ENCODE measurements at regions not wholly inside any gene's neighbourhood (a gene's known extent, or its start where the extent isn't known, plus 50 kb on each side); places are given as distances from the start of the nearest gene placed in this dataset.
"Not testable (repeated sequence)": the region's sequence is repeated elsewhere in the genome, so short reads cannot be mapped to it uniquely, and the experiment has no call there.

DNA sequence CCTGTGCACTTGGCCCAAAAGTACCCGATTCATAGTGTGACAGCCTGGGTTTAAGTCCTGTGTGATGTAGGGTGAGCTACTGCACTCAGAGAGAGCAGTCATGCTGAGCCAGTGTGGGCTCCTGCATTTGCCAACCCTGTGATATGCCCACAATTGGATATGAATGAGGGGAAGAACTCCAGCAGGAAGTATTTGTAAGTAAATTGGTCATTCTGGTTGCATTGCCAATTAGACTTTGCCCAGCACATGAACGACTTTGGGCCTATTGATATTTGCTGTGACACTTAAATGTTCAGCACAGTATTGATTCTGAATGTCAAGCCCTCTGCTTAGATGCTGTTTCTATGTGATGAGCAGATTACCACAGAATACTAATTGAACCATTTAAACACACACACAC is 570.9 kb downstream of the PIK3C3 start:
- no peak for DNase-seq (ENCODE audit: low read depth in 4 of 4, low spot score in 3 of 4)

GRCh38 chr18:42527766-42528165 is 572.7 kb downstream of the PIK3C3 start:
- no peak for DNase-seq (ENCODE audit: low read depth in 4 of 4, low spot score in 3 of 4)

- peak in 1 of 4 donors; percentile 41 for DNase-seq (ENCODE audit: low read depth in 4 of 4, low spot score in 3 of 4)
These were observed 575.2 kb downstream of the PIK3C3 start for GRCh38 chr18:42530276-42530675.

GRCh38 chr18:42532119-42532518 is 577.1 kb downstream of the PIK3C3 start:
- DNase-seq (ENCODE audit: low read depth in 4 of 4, low spot score in 3 of 4): no peak

GRCh38 chr18:42533009-42533575 is 578.1 kb downstream of the PIK3C3 start:
- DNase-seq (ENCODE audit: low read depth in 4 of 4, low spot score in 3 of 4): no peak

GRCh38 chr18:42533616-42534015 is 578.6 kb downstream of the PIK3C3 start:
- no peak for DNase-seq (ENCODE audit: low read depth in 4 of 4, low spot score in 3 of 4)

- no peak for DNase-seq (ENCODE audit: low read depth in 4 of 4, low spot score in 3 of 4)
These were observed 579.3 kb downstream of the PIK3C3 start for GRCh38 chr18:42534313-42534712.

DNA sequence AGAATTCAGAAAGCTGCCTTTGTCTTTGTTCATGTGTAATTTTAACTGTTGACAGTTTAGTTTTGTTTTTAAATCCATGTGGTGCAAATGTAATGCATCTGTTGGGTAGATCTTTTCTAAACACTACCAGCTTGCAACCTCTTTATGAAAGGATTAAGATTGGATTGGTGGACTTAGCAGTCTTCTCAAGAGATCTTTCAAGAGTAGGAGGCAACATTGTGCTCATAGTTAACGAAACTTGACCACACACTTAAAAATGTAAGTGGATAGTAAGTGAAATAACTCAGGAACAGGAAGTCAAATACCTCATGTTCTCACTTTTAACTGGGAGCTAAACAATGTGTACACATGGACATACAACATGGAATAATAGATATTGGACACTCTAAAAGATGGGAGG is 579.0 kb downstream of the RIT2 start:
- DNase-seq (ENCODE audit: low read depth in 4 of 4, low spot score in 3 of 4): no peak

GRCh38 chr18:42537291-42537690 is 578.2 kb downstream of the RIT2 start:
- DNase-seq (ENCODE audit: low read depth in 4 of 4, low spot score in 3 of 4): peak in 2 of 4 donors; percentile 33 to 50

GRCh38 chr18:42544901-42545300 is 570.6 kb downstream of the RIT2 start:
- no peak for DNase-seq (ENCODE audit: low read depth in 4 of 4, low spot score in 3 of 4)

DNA sequence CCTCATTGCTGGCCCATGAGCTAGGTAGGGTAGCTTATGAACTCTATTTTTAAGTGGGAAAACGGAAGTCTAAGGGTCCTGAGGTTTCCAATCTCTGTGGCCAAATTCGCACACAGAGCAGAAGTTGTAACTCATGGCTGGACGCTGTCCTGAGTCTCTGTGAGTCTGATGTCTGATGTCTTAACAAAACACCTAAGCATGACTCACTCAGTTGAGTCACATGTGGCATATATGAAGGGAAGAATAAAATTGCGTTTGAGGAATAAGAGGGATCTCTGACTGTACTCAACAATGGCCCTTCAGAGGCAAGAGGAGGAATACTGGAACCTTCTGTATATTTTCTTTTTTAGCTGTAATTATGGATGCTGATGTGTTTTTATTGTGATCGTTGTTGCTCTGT is 569.7 kb downstream of the RIT2 start:
- DNase-seq (ENCODE audit: low read depth in 4 of 4, low spot score in 3 of 4): no peak

DNA sequence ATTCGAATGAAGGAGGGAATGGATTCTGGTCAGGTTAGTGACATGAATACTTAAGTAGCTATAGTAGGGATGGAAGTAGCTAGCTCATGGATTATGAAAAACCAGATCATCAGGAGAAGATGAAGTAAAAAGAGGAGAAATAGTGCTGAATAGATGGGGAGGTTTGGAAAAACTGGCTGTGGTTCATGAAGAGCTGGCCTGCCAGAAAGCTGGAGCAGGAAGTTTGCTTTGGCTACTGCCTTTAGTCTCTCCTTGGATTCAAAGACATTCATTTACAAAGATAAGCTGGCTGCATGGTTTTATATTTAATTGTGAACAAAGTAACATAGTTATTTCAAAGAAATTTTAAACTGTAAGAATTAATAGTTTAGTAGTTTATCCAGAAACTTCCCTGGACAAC is 567.0 kb downstream of the RIT2 start:
- DNase-seq (ENCODE audit: low read depth in 4 of 4, low spot score in 3 of 4): no peak

DNA sequence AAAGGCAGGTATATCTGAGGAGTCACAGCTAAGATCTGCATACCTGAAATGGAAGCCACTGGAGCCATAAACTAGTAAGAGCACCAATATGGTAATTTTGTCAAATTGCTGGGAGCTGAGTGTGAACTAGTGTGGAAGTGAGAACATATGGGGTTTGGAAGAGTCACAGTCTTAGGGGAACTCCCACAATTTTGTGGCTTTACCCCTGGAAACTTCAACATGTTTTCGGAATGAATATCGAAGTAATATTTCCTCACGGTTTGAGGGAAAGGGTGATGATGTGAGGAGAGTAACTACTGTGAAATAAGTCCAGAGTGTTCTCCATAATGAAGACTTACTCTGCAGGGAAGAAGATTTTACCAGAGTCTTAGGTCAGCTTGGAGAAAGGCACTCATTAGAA is 565.9 kb downstream of the RIT2 start:
- no peak for DNase-seq (ENCODE audit: low read depth in 4 of 4, low spot score in 3 of 4)

DNA sequence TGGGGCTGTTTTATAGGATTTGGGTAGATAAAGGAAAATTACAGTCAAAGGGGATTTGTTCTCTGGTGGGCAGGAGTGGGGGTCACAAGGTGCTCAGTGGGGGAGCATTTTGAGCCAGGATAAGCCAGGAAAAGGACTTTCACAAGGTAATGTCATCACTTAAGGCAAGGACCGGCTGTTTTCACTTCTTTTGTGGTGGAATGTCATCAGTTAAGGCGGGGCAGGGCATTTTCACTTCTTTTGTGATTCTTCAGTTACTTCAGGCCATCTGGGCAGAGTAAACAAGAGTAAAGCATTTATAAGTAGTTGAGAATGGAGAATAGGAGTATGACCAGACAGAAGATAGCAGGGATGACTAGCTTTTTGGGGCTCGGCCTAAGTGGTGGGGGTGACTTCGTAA is 562.9 kb downstream of the RIT2 start:
- not testable (repeated sequence) for DNase-seq (ENCODE audit: low read depth in 4 of 4, low spot score in 3 of 4)

- DNase-seq (ENCODE audit: low read depth in 4 of 4, low spot score in 3 of 4): no peak
These were observed 556.3 kb downstream of the RIT2 start for GRCh38 chr18:42559069-42559690.

- no peak for DNase-seq (ENCODE audit: low read depth in 4 of 4, low spot score in 3 of 4)
These were observed 554.0 kb downstream of the RIT2 start for GRCh38 chr18:42561521-42561920.

DNA sequence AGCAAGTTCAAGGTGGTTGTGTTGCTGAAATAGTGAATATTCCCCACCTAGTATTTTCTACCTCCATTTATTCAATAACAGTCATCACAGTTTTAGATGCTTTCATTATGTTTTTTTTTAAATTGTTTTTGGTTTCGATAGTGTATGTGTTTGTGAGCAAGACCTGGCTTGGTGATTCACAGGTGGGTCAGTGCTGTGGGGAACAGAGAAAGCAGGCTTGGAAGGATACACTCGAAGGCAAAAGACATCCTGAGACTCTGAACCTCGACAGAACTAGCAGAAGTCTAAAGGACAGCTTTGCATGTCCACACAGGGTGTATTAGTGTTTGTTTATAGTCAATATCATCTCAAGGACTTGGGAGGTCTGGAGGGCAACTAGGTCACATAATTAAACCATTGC is 551.5 kb downstream of the RIT2 start:
- no peak for DNase-seq (ENCODE audit: low read depth in 4 of 4, low spot score in 3 of 4)

DNA sequence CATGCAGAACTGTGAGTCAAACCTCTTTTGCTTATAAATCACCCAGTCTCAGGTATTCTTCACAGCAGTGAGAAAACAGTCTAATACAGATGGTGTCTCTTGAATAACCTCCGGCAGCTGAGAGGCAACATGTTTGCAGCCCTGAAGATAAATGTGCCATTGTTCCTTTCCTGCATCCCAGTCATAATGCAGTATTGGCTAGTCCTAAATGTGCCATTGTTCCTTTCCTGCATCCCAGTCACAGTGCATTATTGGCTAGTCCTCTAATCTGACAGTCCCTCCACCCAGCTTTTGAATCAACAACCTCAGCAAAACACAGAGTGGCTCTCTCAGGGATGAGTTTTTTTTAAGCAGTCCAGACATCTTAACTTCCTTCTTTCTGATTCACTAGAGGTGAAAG is 550.7 kb downstream of the RIT2 start:
- DNase-seq (ENCODE audit: low read depth in 4 of 4, low spot score in 3 of 4): no peak

DNA sequence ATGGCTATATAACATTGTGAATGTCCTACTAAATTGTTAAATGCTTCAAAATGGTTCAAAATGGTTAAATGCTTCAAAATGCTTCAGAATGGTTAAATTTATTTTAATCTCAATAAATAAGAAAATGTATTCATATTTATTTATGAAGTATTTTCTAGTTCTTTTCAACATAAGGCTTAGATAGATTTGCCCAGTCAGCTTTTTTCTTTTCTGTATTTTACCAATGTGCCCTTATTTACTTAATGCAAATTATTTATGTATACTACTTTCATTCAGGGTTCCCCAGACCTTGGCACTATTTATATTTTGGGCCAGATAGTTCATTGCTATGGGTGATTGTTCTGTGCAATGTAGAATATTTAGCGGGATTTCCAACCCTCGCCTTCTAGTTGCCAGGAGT is 546.7 kb downstream of the RIT2 start:
- no peak for DNase-seq (ENCODE audit: low read depth in 4 of 4, low spot score in 3 of 4)

GRCh38 chr18:42574871-42575270 is 540.6 kb downstream of the RIT2 start:
- DNase-seq (ENCODE audit: low read depth in 4 of 4, low spot score in 3 of 4): no peak

GRCh38 chr18:42576124-42576523 is 539.4 kb downstream of the RIT2 start:
- DNase-seq (ENCODE audit: low read depth in 4 of 4, low spot score in 3 of 4): no peak

DNA sequence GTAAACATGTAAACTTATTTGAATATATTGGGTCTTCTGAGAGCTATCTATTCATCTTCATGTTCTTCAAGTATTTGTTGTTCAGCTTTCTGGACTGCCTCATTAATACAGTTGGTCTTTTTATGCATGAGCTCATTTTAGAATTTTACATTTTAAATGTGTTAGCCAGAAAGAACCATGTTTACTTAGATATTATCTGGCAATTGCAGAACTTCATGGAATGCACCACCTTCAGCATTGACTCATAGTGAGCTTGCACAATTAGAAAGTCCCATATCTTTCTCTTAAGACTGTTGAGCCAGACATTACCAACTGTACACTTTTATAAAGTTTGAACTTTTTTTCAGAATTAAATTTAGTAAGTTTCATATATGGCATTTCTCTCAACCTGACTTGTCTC is 536.7 kb downstream of the RIT2 start:
- DNase-seq (ENCODE audit: low read depth in 4 of 4, low spot score in 3 of 4): no peak

DNA sequence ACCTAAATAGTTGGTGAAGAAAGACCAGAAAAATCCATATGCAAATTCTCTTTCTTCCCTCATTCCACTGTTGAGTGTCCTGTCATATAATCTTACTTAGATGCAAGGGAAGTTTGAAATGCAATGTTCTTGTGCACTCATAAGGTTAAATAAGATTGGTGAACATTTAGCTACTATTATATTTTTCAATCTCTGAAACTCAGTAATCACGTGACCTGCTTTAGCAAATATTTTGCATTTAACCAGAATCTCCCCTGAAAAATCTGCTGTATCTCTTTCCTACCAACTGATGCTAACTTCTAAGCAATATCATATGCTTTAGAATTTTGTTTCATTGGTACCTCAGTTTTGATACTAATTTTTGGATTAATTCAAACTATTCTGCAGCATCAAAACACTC is 533.2 kb downstream of the RIT2 start:
- no peak for DNase-seq (ENCODE audit: low read depth in 4 of 4, low spot score in 3 of 4)

Data from right renal pelvis (tissue), 4 donors.